SIG-M5 treated with dmso at 0.1 percent for 504 hours (cell line): ENCODE measurements at regions not wholly inside any gene's neighbourhood (a gene's known extent, or its start where the extent isn't known, plus 50 kb on each side); places are given as distances from the start of the nearest gene placed in this dataset.
A peak's percentile ranks its signal among the peaks of the same experiment; 100 is the strongest.

Source experiments
- DNase-seq: peaks from one replicate; lab custom pipeline; 2025; ENCODE audit not compliant: unreplicated experiment; lab: John Stamatoyannopoulos, UW

DNA sequence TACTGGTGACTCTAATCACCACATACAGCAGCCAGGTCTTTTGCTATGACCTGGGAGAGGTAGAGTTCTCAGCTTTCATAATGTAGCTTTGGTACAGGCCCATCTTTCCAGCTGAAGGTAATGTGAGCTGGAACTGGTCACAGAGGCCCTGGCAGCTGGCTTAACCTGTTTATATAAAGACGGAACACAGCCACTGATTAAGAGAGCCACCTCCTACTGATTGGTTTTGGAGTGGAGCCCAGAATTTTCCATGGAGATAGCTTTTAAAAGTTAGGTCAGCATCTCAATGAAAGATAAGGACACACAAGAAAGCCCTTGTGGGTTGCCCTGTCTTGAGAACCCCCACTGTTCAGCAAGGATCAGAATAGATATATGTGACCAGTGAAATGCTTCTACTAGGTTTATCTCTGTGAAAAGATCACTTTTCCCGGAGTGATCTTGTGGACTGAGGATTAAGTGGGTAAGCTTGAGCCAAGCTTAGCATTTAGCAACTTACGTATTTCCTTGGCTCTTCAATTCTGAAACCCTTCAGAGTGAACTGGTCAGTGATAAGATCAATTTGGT lies 213.7 kb upstream of the CITED2 start:
- DNase-seq = no peak

DNA sequence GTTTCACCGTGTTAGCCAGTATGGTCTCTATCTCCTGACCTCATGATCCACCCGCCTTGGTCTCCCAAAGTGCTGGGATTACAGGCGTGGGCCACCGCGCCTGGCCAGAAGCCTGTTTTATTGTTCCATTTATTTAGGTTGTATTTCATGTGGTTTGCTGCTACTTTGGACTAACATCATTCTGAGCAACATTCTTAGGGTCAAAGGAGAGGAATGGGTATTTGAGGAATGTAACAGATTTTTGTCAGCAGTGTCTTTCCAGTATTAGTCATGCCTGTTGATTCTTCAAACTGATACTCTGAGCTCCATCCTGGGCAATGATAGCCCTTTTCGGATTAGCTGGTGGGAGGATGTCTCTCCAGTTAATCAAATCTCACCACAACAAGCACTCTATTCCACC lies 213.0 kb upstream of the CITED2 start:
- DNase-seq = no peak

DNA sequence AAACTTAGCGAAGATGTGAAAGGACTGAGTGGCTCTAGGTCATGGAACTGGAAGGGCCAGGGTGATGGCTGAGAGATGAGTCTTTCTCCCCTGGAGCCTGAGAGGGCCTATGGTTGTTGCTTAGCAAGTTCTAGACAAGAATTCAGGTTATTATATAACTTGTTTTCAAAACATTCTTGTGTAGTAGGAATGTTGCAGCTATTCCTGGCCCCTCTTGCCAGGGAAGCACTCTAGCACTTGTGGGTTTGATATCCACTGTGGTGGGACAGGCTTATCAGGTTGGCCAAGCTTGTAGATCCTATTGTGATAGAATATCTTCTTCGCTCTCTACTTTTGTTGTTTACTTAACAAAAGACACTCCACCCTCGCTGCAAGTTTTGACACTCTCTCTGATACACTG lies 211.8 kb upstream of the CITED2 start:
- DNase-seq = no peak

DNA sequence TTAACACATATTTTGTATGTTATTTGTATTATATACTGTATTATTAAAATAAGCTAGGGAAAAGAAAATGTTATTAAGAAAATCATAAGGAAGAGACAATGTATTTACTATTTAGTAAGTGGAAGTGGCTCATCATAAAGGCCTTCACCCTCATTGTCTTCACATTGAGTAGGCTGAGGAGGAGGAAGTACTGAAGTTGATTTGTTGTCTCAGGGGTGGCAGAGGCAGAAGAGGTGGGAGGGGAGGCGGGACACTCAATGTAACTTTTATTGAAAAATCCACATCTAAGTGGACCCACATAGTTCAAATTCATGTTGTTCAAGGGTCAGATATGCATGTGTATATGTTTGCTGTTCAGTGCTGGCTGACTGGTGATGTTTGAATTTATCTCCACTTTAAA lies 210.2 kb upstream of the CITED2 start:
- no peak for DNase-seq

- no peak for DNase-seq
Observed at GRCh38 chr6:139583420-139583819, 209.0 kb upstream of the CITED2 start.

DNA sequence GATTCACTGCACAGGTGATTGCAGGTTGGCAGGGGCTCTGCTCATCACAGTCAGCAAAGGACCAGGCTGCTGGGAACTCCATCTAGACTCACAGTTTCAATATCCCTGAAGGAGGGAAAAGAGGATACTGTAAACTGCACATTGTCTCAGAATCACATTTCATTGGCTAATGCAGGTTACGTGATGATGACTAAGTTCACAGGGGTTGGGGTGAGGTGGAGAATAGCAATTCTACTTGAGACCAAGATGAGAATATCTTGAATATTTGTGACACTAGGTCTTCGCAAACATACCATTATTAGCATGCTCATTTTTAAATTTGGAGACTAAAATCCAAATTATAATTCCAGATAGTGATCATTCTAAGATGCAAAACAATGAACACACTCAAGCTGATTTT lies 208.5 kb upstream of the CITED2 start:
- DNase-seq = no peak

- no peak for DNase-seq
Observed at GRCh38 chr6:139581485-139581865, 207.0 kb upstream of the CITED2 start.

GRCh38 chr6:139580592-139581484 lies 206.4 kb upstream of the CITED2 start:
- DNase-seq = no peak

DNA sequence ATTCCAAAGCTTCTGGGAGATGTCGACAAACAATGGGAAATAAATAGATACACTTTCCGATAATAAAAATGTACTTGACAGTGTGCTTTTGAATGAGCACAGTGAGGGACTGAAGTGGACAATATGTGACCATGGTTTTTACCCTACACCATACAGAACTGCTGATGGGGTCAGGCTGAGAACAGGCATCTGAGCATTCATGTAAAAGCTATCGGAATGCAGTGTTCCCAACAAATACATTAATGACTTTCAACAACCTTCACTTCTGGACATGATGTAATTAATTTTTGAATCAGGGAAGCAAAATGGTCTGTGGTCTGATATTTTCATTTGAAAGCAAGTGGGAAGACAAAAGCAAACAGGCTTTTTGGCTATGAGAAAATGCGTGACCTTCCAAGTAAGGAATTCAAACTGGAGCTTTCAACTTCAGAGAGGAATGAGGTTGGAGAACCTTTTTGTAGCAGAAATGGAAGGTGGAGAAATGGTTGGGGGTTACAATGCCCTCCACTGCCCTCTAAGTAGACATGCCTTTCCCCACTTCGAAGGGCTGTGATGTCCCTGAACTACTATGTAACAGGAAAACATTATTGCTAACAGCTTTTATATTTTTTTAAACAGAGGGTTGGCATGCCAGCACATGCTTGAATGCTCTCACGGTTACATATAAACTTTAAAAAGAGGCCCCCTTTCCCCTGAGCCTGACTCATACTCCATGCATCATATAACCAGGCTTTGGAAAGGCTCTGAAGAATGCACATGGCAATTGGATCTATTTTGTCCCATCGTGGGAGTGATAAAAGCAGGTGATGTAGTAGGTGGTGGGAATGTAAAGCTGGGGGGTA lies 203.5 kb upstream of the CITED2 start:
- no peak for DNase-seq

- DNase-seq = no peak
Observed at GRCh38 chr6:139577124-139577762, 202.8 kb upstream of the CITED2 start.

- no peak for DNase-seq
Observed at GRCh38 chr6:139572001-139572400, 197.6 kb upstream of the CITED2 start.

- DNase-seq = no peak
Observed at GRCh38 chr6:139570166-139570565, 195.7 kb upstream of the CITED2 start.

- peak; percentile 17 for DNase-seq
Observed at GRCh38 chr6:139569566-139569965, 195.1 kb upstream of the CITED2 start.

GRCh38 chr6:139568956-139569538 lies 194.6 kb upstream of the CITED2 start:
- no peak for DNase-seq

- peak; percentile 63 for DNase-seq
Observed at GRCh38 chr6:139568151-139568955, 193.9 kb upstream of the CITED2 start.

DNA sequence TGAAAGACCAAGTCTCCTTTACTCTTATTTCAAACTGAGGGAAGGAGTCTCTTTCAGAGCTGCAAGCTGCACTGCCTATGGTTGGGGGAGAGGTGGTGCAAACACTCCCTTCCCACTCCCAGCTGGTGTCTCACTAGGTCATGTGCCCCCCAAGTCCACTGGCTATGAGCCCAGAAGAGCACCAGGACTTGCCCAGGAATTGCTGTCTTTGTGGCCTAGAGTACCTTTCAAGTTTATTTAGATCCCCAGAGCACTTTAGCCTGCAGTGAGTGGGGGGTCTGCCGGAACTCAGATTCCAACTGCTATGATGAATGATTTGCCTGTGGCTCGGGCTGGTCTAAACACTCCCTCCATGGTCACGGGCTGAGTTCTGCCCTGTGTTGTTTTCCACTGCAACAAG lies 192.6 kb upstream of the CITED2 start:
- DNase-seq = no peak

DNA sequence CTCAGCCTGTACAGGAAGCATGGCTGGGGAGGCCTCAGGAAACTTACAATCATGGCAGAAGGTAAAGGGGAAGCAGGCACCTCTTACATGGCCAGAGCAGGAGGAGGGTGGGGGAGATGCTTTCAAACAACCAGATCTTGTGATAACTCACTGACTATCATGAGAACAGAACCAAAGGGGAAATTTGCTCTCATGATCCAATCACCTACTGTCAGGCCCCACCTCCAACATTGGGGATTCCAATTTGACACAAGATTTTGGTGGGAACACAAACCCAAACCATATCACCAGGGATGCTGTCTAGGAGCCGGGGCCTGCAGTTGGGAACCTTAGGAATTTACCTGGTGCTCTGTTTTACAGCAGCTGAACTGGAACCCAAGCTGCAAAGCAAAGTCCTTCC lies 191.1 kb upstream of the CITED2 start:
- no peak for DNase-seq

DNA sequence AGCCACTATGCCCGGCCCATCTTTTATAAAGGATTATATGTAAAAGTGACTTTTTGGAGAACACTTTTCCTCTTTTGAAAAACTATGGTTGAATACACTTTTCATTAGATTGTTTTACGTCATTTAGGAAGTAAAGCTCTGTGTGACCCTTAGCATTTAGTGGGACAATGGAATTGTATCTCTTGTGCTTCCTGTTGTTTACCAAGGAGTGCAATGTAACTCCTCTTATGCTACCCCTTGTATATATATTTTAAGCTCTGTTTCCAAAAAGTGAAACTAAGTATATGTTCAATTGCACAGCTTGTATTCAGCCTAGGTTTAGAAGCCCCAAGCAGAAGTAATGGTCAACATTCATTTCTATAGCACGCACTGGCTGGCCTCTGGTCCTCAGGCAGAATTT lies 183.1 kb upstream of the CITED2 start:
- DNase-seq = no peak

- no peak for DNase-seq
Observed at GRCh38 chr6:139556532-139556931, 182.1 kb upstream of the CITED2 start.

DNA sequence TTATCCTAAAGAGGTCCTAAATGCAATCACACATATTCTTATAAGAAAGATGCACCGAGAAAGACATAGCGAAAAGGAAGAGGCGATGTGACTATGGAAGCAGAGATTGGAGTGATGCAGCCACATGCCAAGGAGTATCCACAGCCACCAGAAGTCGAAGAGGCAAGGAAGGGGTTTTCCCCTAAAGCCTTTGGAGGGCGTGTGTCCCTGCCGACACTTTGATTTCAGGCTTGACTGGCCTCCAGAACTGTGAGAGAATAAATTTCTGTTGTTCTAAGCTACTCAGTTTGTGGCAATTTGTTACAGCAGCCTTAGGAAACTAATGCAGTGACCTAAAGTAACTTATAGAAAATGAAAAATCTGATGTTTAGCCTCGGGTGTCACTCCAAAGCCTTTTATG lies 179.5 kb upstream of the CITED2 start:
- no peak for DNase-seq
